ENCODE measurements at regions not wholly inside any gene's neighbourhood (a gene's known extent, or its start where the extent isn't known, plus 50 kb on each side); places are given as distances from the start of the nearest gene placed in this dataset.
"Not testable (repeated sequence)": the region's sequence is repeated elsewhere in the genome, so short reads cannot be mapped to it uniquely, and the experiment has no call there.

GRCh38 chr12:11978726-11979384 lies 91.9 kb upstream of the BCL2L14 start:
- DNase-seq = no peak

GRCh38 chr12:11980115-11980514 lies 90.6 kb upstream of the BCL2L14 start:
- no peak for DNase-seq

- DNase-seq = no peak
These were observed 89.5 kb upstream of the BCL2L14 start for GRCh38 chr12:11981121-11981733.

- DNase-seq = no peak
These were observed 86.3 kb upstream of the BCL2L14 start for GRCh38 chr12:11984417-11984816.

- DNase-seq = no peak
These were observed 84.6 kb upstream of the BCL2L14 start for GRCh38 chr12:11986165-11986564.

GRCh38 chr12:11987901-11988300 lies 82.8 kb upstream of the BCL2L14 start:
- peak; percentile 16 for DNase-seq

GRCh38 chr12:11991604-11992003 lies 79.1 kb upstream of the BCL2L14 start:
- no peak for DNase-seq

GRCh38 chr12:11992515-11992914 lies 78.2 kb upstream of the BCL2L14 start:
- DNase-seq = no peak

- not testable (repeated sequence) for DNase-seq
These were observed 72.3 kb upstream of the BCL2L14 start for GRCh38 chr12:11998307-11998943.

GRCh38 chr12:11998944-11999315 lies 71.8 kb upstream of the BCL2L14 start:
- DNase-seq = no peak

GRCh38 chr12:12003609-12004008 lies 67.1 kb upstream of the BCL2L14 start:
- DNase-seq = no peak

- DNase-seq = no peak
These were observed 66.2 kb upstream of the BCL2L14 start for GRCh38 chr12:12004524-12004923.

- DNase-seq = no peak
These were observed 63.6 kb upstream of the BCL2L14 start for GRCh38 chr12:12007001-12007712.

- DNase-seq = no peak
These were observed 63.0 kb upstream of the BCL2L14 start for GRCh38 chr12:12007713-12008231.

- no peak for DNase-seq
These were observed 62.4 kb upstream of the BCL2L14 start for GRCh38 chr12:12008232-12008850.

GRCh38 chr12:12008931-12009611 lies 61.7 kb upstream of the BCL2L14 start:
- DNase-seq = no peak

GRCh38 chr12:12009749-12010276 lies 60.9 kb upstream of the BCL2L14 start:
- not testable (repeated sequence) for DNase-seq

- peak; percentile 56 for DNase-seq
These were observed 60.3 kb upstream of the BCL2L14 start for GRCh38 chr12:12010277-12011039.

- DNase-seq = no peak
These were observed 58.9 kb upstream of the BCL2L14 start for GRCh38 chr12:12011880-12012260.

GRCh38 chr12:12015073-12015685 lies 55.6 kb upstream of the BCL2L14 start:
- no peak for DNase-seq
